ENCODE measurements at regions not wholly inside any gene's neighbourhood (a gene's known extent, or its start where the extent isn't known, plus 50 kb on each side); places are given as distances from the start of the nearest gene placed in this dataset.

GRCh38 chr4:170425521-170426143 is 335.9 kb upstream of the AADAT start:
- no peak for TF ChIP-seq CTCF (conservative IDR thresholded peaks at IDR 0.05; ENCODE audit: low read depth, low read length)
- TF ChIP-seq EZH2 (IDR thresholded peaks at IDR 0.05; ENCODE audit: low read length, unreplicated experiment): no peak
- TF ChIP-seq EZH2phosphoT487 (IDR thresholded peaks at IDR 0.05; ENCODE audit: borderline replicate concordance, low read length): no peak
- H3K9me3 ChIP-seq (ENCODE audit: low read length): no peaks in the 10 kb centered on the region
- H3K27me3 ChIP-seq (ENCODE audit: low read length): no peaks in the 10 kb centered on the region
- H3K79me2 ChIP-seq (ENCODE audit: low read length): no peaks in the 10 kb centered on the region
- H2AFZ ChIP-seq (ENCODE audit: low read length): no peak overlapping the region
- POLR2A ChIA-PET (ENCODE audit: unreplicated experiment): no interaction called here
- no peak overlapping the region for H3K4me2 ChIP-seq (ENCODE audit: low read length)
- H4K20me1 ChIP-seq (ENCODE audit: low read length): no peaks in the 10 kb centered on the region
- H3K36me3 ChIP-seq (ENCODE audit: low read depth, low read length): no peaks in the 10 kb centered on the region
- CTCF ChIA-PET: no interaction called here
- DNase-seq (no peak), ATAC-seq (no peak)
- no peak overlapping the region for H3K4me3 ChIP-seq (ENCODE audit: low read length)
- H3F3A ChIP-seq (ENCODE audit: low read length, unreplicated experiment): no peaks in the 10 kb centered on the region
- H3K9me2 ChIP-seq (replicated peaks; ENCODE audit: low read length): no peaks in the 10 kb centered on the region
- peaks cover 7% of the 10 kb centered on the region for H3K4me1 ChIP-seq (ENCODE audit: insufficient read depth, low read length)
- no peak overlapping the region for H3K27ac ChIP-seq (ENCODE audit: low read length)
- intact Hi-C loops (cut with micrococcal nuclease): no loop called here
- no peak overlapping the region for H3K9ac ChIP-seq (ENCODE audit: low read length)
- no TSS peak for BruUV-seq (replicated peaks)

GRCh38 chr4:170425040-170425439 is 335.3 kb upstream of the AADAT start:
- ChIA-PET POLR2A (ENCODE audit: unreplicated experiment) (no interaction called here), CTCF (no interaction called here)
- H4K20me1 ChIP-seq (ENCODE audit: low read length): no peaks in the 10 kb centered on the region
- H3K79me2 ChIP-seq (ENCODE audit: low read length): no peaks in the 10 kb centered on the region
- ATAC-seq (no peak), DNase-seq (no peak)
- H3K36me3 ChIP-seq (ENCODE audit: low read depth, low read length): no peaks in the 10 kb centered on the region
- H3K9me3 ChIP-seq (ENCODE audit: low read length): no peaks in the 10 kb centered on the region
- no peak overlapping the region for H2AFZ ChIP-seq (ENCODE audit: low read length)
- peaks cover 13% of the 10 kb centered on the region for H3K4me1 ChIP-seq (ENCODE audit: insufficient read depth, low read length)
- no peak overlapping the region for H3K4me2 ChIP-seq (ENCODE audit: low read length)
- H3K27ac ChIP-seq (ENCODE audit: low read length): no peak overlapping the region
- no peaks in the 10 kb centered on the region for H3K27me3 ChIP-seq (ENCODE audit: low read length)
- BruUV-seq (replicated peaks): no TSS peak
- no peaks in the 10 kb centered on the region for H3F3A ChIP-seq (ENCODE audit: low read length, unreplicated experiment)
- no peak overlapping the region for H3K9ac ChIP-seq (ENCODE audit: low read length)
- no peaks in the 10 kb centered on the region for H3K9me2 ChIP-seq (replicated peaks; ENCODE audit: low read length)
- H3K4me3 ChIP-seq (ENCODE audit: low read length): no peak overlapping the region
- intact Hi-C loops (cut with micrococcal nuclease): no loop called here
- TF ChIP-seq EZH2phosphoT487 (IDR thresholded peaks at IDR 0.05; ENCODE audit: borderline replicate concordance, low read length) (no peak), CTCF (conservative IDR thresholded peaks at IDR 0.05; ENCODE audit: low read depth, low read length) (no peak), EZH2 (IDR thresholded peaks at IDR 0.05; ENCODE audit: low read length, unreplicated experiment) (no peak)

GRCh38 chr4:170423137-170423536 is 333.4 kb upstream of the AADAT start:
- H3K4me2 ChIP-seq (ENCODE audit: low read length): peak overlapping the region; percentile 37
- no peaks in the 10 kb centered on the region for H3K36me3 ChIP-seq (ENCODE audit: low read depth, low read length)
- no peak overlapping the region for H3K9ac ChIP-seq (ENCODE audit: low read length)
- POLR2A ChIA-PET (ENCODE audit: unreplicated experiment): no interaction called here
- BruUV-seq (replicated peaks): no TSS peak
- no peaks in the 10 kb centered on the region for H3K27me3 ChIP-seq (ENCODE audit: low read length)
- no peaks in the 10 kb centered on the region for H4K20me1 ChIP-seq (ENCODE audit: low read length)
- H3F3A ChIP-seq (ENCODE audit: low read length, unreplicated experiment): no peaks in the 10 kb centered on the region
- DNase-seq: peak; percentile 85
- CTCF ChIA-PET: no interaction called here
- TF ChIP-seq CTCF (conservative IDR thresholded peaks at IDR 0.05; ENCODE audit: low read depth, low read length): no peak
- TF ChIP-seq EZH2phosphoT487 (IDR thresholded peaks at IDR 0.05; ENCODE audit: borderline replicate concordance, low read length): no peak
- no peak for TF ChIP-seq EZH2 (IDR thresholded peaks at IDR 0.05; ENCODE audit: low read length, unreplicated experiment)
- ATAC-seq: peak; percentile 91
- H3K27ac ChIP-seq (ENCODE audit: low read length): peak overlapping the region; percentile 44
- peaks cover 16% of the 10 kb centered on the region for H3K4me1 ChIP-seq (ENCODE audit: insufficient read depth, low read length)
- H2AFZ ChIP-seq (ENCODE audit: low read length): no peak overlapping the region
- H3K9me3 ChIP-seq (ENCODE audit: low read length): no peaks in the 10 kb centered on the region
- no peaks in the 10 kb centered on the region for H3K79me2 ChIP-seq (ENCODE audit: low read length)
- intact Hi-C loops (cut with micrococcal nuclease): no loop called here
- no peak overlapping the region for H3K4me3 ChIP-seq (ENCODE audit: low read length)
- no peaks in the 10 kb centered on the region for H3K9me2 ChIP-seq (replicated peaks; ENCODE audit: low read length)
